HPDE6-E6E7 (cell line): ENCODE measurements at regions not wholly inside any gene's neighbourhood (a gene's known extent, or its start where the extent isn't known, plus 50 kb on each side); places are given as distances from the start of the nearest gene placed in this dataset.
"Not testable (repeated sequence)": the region's sequence is repeated elsewhere in the genome, so short reads cannot be mapped to it uniquely, and the experiment has no call there.

Source experiments
- DNase-seq: peaks from one replicate; pipeline ENCODE4 v3.0.0; 2011; ENCODE audit warnings: missing footprints; ENCODE audit errors: extremely low spot score

GRCh38 chr2:176763851-176764404 is 448.7 kb upstream of the HNRNPA3 start:
- DNase-seq: no peak

DNA sequence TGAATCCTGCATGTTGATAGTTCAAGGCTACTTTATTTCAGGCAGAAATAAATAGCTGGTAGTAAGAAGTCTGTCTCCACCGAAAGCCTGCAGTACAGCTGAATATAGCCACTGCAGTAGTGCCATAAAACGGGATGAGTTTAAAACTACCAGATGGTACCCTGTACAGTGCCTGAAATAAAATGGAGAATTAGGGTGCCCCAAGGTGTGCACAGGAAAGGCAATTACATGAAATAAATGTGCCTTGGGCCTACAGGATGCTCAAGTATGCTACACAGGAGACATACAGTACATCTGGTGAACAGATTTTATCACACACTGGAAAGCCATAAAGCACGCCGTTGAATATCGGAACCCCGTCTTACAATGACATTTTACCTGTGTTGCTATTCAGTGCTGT is 447.7 kb upstream of the HNRNPA3 start:
- no peak for DNase-seq

GRCh38 chr2:176766005-176766404 is 446.6 kb upstream of the HNRNPA3 start:
- no peak for DNase-seq

DNA sequence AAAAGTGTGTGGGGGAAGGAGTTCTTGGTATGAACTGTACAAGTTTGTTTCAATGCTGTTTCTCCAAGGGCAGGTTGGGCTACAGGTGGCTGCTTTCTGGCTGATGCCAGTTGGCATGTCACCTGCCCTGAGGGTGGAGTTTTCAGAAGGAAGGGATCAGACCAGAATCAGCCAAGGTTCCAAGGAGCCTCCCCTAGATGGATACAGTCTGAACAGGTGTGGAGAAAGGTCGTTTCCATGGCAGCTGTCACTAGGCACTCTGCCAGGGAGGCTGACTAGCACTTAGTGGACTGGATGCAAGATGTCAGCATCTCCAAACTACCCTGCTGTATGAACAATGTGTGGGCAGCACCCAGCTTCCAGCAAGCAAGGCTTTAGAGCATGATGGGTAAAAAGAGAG is 444.4 kb upstream of the HNRNPA3 start:
- DNase-seq: no peak

DNA sequence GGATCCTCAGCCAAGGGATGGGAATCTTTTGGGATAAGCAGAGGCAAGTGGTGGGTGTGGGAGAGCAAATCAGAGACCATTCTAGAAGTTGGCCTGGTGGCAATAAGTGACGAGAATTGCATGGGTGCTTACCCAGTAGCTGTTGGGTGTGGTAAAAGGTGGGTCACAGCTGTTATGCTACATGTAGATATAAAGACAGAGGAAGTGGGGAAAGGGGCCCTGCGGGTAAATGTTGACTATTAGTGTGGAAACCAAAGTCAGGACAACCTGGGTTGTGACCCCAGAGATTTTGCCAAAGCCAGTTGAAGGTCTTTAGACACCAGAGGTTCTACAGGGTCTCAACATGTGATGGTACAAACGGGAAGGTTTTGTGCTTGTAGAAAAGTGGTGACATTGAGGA is 443.6 kb upstream of the HNRNPA3 start:
- DNase-seq: no peak

GRCh38 chr2:176769499-176770370 is 442.9 kb upstream of the HNRNPA3 start:
- DNase-seq: no peak

GRCh38 chr2:176772816-176773215 is 439.8 kb upstream of the HNRNPA3 start:
- no peak for DNase-seq

DNA sequence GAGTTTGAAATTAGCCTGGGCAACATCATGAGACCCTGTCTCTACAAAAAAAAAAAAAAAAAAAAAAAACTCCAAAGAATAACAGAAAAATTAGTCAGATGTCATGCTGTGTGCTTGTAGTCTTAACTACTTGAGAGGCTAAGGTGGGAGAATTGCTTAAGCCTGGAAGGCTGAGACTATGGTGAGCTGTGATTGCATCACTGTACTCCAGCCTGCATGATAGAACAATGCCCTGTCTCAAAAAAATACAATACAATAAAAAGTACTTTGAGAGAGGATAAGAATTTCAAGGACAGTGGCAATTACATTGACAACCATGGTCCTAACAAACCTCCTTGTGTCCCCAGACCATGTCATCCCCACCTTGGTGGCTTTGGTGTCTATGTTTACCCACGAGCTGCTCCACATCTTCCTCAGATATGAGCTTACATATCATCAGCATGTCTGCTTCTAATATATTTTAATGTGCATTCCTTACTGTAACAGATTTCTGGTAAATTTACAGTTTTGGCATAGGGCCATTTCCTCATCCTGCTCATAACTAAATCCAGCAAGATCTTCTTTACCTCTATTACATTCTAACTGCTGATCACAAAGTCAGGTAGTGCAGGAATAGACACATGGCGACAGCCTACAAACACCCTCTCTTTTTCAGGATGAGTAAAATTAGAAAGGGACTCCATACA is 437.7 kb upstream of the HNRNPA3 start:
- no peak for DNase-seq

DNA sequence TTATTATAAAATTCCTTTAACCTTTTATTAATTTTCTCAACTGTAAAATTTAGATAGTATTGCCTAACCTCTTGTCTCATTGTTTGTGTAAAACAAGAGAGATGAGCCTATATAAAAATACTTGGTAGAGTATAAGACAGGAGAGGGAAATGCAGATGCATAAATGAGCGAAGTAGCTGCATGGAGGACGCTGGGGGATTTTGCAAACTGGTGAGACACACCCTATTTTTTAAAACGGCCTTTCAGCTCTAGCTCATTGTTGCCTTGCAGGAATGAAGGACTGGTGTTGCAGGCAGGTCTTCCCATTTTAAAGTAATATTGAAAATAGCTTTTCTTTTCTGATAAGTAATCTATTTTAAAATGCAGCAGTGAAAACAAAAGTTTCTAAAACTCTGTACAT is 435.3 kb upstream of the HNRNPA3 start:
- DNase-seq: no peak

- DNase-seq: no peak
These were observed 432.7 kb upstream of the HNRNPA3 start for GRCh38 chr2:176779917-176780316.

DNA sequence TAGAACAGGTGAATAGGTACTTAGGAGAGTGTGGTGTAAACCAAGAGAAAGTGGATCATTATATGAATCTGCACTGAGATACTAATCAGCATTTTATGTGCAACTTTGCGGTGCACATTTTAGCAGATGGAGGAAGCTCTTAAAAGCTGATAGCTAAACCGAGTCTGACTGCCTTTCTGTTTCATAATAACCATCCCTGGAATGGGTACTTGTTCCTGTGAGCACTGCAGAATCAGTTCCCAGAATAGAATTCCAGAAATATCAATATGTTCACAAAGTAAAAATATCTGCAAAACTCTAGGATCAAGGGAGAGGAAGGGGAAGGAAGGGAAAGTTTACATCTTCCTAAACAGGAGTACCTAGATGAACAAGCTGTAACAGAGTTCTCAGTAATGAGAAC is 432.2 kb upstream of the HNRNPA3 start:
- no peak for DNase-seq

DNA sequence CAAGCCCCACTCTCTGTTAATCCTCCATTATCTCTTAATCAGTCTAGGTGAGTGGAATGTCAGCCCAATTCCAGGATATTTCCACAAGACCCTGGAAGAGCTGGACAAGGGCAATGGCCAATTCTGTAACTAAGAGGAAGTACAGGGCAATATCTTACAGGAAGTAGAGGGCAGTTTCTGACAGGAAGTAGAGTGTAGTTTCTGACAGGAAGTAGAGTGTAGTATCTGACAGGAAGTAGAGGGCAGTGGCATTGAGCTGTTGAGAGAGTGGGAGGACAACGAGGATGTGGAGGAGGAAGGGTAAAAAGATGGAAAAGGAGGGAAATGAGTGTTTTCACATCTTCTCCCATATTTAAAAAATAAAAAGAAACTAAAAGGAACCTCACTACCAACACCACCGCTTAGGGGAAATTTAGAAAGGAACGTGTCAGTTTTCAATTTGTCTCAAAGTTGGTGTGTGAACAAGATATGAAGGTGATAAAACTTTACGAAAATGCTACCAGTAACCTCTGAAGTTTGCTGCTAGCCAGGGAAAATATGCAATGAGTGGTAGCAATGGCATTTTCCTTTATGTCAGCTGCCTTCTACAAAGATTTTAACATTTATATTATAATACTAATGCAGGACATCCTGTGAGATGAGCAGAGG is 430.9 kb upstream of the HNRNPA3 start:
- DNase-seq: no peak

DNA sequence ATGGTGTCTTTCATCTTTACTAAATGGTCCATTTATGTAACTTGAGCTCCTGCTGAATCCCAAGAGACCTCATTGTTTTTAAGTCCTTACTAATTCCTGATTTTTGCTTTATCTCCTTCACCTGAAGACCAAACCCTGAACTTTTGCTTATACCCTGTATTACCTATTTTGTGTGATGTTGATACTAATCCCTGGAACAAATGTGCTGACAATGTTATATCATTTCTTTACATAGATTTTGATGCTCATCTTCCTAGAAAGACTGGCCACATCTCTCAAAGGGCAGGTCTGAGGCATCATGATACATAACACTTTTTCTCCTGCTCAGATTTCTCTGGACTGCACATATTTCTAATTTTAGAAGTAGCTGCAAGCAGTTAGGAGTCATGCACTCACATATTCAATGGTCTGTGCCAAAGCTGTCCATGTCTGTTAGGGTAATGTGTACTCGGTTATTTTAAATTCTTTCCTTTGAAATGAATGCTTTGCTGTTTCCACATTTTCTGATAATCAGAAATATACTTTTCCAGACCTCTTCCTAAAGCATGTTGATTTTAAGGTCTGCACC is 427.9 kb upstream of the HNRNPA3 start:
- no peak for DNase-seq

DNA sequence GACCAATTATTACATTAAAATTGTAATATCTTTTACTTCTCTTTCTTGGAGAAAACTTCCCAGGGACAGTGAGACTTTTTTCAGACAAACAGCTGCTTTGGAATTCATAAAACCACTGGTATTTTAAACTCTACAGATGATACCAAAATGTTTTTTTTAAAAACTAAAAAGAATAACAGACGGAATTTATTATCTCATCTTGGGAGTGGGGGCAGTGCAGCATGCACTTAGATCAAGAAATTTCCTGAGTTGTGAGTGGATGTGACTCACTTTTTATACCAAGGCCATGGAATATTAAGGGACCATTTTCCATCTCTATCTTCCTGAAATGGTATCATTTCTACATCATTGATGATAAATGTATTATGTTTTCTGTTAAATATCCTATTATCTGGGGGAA is 422.8 kb upstream of the HNRNPA3 start:
- DNase-seq: no peak

GRCh38 chr2:176790468-176790867 is 422.1 kb upstream of the HNRNPA3 start:
- no peak for DNase-seq

- no peak for DNase-seq
These were observed 418.8 kb upstream of the HNRNPA3 start for GRCh38 chr2:176793792-176794191.

- no peak for DNase-seq
These were observed 418.2 kb upstream of the HNRNPA3 start for GRCh38 chr2:176794392-176794791.

- DNase-seq: no peak
These were observed 416.8 kb upstream of the HNRNPA3 start for GRCh38 chr2:176795823-176796222.

- not testable (repeated sequence) for DNase-seq
These were observed 415.9 kb upstream of the HNRNPA3 start for GRCh38 chr2:176796677-176797076.

DNA sequence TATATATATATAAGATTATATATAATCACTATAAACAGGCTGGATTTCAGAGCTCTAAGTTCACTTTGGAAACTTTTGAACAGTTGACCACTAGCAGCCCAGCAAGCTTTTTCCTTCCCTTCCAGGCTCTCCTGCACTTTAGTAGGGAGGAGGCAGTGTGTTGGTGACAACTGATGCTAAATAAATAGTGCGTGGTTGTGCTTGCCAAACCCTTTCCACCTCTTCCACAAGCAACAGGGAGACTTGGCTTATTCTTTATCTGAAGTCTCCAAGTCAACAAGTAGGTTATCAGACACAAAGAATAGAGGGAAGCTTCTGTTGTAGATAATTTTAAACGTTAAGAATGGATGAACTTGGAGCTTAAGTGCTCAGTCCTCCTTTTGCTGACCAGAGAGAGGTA is 408.2 kb upstream of the HNRNPA3 start:
- DNase-seq: no peak

DNA sequence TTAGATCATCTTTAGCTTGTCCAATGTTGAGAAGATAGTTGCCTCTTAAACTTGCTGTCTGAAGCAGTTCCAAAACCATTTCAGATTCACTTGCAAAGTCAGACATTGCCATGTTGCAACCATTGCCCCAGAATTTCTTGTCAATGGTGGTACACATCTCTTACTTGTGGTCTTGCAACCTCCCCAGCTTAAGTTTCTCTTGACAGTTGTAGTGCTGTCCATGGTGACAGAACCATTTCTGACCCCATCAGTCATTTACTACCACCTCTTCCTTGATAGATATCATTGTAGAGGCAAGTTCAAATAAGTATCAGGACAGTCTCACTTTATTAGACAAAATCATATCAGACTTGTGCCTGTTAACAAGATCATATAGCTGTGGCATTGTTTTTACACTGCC is 407.2 kb upstream of the HNRNPA3 start:
- no peak for DNase-seq

DNA sequence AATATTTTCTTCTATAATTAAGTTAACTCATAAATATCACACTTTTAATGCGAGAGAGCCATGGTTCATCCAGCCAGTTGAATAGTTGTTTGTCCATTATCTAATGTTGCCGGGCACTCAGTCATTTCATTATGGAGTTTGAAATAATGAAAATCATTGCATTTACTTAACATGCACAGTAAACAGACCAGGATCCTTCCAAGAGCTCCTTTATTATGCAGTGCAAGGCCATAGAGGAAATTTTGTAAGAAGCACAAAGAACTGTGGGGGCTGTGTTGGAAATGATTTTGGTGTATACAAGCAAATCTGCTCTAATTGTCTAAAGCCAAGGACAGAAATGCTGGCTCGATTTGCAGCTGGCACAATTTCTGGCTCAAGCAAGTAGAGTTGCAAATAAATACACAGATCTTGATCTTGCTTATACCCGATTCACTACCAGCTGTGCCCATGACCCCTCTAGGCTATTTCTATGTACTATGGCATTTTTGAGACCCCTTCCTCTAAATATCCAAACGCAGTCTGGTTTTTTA is 400.3 kb upstream of the HNRNPA3 start:
- no peak for DNase-seq
